Right hindlimb (tissue), 1 donor: ENCODE measurements at regions not wholly inside any gene's neighbourhood (a gene's known extent, or its start where the extent isn't known, plus 50 kb on each side); places are given as distances from the start of the nearest gene placed in this dataset.
A peak's percentile ranks its signal among the peaks of the same experiment; 100 is the strongest.

Source experiments
- DNase-seq: peaks from one replicate; pipeline ENCODE4 v3.0.0-alpha.2; 2018

DNA sequence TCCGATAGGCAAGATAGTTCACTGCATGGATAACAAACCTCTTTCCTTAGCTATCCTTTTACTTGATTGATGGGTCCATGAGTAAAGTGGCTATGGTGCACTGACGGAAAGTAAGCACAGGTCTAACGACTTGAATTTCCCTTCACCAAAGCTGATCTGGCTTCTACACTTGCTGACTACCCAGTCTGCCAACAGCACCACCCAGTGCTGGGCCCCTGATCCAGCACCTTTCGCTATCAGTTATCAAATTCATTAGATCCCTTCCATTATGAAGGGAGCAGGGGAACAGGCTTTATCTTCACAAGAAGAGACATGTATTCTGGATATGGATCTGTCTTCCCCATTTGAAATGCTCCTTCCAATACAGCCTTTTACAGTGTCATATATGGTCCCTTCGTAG, 855.9 kb downstream of the GRID1 start:
- no peak for DNase-seq

DNA sequence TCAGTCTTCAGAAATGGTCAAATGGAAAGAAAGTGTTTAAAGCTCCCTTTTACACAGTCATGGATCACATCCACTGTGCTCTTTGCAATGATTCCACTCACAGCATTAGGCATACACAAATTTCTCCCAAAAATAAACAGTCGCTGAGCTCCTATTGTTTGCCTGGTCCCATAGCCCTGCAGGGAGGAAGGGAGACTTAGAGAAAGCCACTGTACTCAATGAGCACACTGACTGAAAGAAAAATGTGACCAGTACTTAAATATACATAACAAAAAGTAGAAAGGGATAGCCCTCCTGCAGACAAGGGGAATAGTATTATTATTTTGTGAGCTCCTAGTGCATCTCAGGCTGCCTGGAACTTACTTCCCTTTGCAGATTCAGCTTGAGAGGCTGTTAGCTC, 853.2 kb downstream of the GRID1 start:
- DNase-seq = no peak

DNA sequence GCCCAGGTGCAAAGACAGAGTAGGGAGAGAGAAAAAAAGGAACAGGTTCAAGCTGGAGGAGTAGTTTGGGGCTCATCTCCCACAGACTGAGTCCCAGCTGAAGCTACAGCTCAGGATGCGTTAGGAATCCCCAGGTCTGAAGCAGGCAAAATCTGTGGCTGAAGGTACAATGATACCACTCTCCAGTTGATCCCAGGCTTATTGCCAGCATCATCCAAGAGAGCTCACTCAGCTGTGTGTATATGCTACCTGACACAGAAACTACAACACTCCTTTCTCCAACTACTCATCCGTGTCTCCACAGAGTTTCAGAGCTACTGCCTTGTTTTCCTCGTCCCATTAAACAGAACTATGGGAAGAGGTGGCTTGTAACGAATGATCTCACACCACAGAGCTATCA, 851.3 kb downstream of the GRID1 start:
- no peak for DNase-seq

DNA sequence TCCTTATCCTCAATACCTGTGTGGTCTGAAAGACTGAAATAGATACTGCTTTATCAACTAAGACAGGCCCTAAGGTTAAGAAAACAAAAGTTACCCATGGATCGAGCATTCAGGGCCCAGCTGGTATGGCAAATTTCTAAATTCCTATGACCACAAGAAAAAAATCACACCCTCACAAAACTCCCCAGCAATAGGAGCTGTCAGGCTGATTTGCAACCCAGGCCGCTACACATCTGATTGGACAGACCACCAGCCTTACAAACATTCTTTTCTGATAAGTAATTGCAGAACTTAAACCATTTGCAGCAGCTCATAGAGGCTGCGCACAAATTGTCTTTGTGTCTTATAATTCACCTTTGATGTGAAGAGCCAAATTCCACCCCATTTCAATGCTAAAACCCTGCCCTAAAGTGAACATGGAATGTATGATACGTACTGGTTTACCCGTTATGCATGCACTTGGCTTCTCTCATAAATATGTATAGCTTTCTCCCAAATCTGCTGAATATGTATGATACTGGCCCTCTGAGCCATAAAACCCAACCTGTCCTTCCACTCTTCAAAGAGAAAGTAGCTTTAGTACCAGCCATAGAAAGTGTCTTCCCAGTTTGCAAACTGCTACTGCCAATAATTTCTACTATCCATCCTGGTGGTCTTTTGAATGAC, 842.5 kb downstream of the GRID1 start:
- DNase-seq = no peak

DNA sequence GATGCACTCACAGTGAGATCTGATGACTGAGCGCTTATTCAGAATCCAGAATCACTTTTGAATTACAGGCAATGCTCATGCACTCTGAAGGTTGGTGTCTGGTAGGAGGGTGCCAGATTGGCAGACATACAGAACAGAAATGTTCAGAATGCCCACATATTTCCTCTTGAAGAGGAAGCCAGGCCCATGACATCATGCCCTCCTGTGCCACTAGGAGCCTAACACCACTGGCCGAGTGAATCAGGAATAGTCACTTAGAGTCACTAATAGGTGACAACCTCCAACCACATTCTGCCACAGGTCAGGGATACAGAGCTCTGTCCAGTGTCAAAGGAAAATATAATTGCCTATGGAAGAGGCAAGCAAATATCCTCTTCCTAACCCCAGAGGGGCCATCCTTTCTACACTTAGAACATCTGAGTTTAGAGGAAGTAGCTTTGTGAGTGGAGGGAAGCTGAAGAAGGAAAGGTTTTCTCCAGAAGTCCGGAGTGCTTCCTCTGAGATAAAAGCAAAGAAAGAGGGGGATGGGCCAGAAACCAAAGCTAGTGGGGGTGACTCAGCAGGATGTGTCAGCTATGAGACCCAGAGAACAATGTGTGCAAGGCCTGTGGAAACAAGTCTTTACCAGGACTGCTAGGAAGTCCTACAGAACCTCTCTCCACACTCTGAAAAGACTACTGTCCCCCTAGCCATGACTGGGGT, 838.8 kb downstream of the GRID1 start:
- DNase-seq = no peak

DNA sequence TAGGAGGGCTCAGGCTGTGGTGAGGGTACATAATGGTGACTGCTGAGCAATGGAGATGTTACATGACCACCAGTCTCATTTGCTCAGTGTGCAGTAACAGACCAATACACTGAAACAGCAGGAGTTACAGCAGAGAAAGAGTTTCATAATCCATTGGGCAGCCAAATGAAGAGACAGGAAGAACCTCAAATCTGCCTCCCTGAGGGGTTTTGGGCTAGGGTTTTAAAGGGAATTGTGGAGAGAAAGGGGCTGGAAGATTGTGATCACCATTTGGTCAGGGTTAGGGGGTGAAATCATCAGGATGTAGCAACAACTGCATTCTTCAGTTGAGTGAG, 838.3 kb downstream of the GRID1 start:
- no peak for DNase-seq

DNA sequence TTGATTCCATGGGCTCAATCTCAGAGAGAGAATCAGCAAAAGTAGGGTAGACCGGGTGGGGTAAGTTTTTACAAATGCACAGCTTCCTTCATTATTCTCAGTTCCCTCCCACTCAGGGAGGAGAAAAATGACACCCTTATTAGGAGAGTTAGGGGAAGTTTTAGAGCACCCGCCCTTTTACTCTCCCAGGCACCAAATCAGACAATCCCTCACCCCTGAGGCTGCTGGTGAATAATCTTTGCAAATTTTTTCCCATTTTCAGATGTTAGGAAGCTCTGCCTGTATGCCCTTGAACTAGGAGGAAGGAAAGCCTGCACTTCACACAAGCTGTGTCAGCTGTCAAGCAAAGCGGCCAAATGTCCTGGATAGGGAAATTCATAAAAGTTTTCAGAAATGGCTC, 834.9 kb downstream of the GRID1 start:
- no peak for DNase-seq

DNA sequence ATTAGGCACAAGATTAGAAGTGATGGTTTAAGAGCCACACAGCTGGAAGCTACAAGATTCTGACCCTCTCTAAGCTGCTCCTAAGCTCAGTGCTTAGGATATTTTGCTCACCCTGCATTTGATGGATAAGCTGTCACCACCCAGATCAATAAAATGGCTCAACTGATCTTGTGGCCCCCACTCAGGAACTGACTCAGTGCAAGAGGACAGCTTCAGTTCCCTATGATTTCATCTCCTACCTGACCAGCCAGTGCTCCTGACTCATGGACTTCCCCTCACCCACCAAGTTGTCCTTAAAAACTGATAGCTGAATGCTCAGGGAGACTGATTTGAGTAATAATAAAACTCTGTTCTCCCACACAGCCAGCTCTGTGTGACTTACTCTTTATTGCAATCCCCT, 833.8 kb downstream of the GRID1 start:
- DNase-seq = no peak

DNA sequence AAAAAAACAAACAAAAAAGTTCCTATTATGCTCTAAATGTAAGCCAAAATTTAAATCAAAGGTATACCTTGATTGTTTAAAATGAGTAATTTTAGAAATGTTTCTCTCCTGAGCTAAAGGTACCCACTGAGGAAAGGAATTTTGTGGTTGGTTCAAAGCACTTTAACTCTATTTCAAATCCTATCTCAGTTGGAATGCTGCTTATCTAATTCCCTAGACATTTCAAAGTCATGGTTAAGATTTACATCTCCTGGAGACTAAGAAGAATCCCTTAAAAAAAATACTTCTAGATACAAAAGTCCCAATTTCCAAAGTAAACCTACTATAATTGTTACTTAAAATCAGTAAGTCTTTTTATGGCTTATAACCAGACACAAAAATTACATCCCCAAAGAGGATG, 830.7 kb downstream of the GRID1 start:
- no peak for DNase-seq

DNA sequence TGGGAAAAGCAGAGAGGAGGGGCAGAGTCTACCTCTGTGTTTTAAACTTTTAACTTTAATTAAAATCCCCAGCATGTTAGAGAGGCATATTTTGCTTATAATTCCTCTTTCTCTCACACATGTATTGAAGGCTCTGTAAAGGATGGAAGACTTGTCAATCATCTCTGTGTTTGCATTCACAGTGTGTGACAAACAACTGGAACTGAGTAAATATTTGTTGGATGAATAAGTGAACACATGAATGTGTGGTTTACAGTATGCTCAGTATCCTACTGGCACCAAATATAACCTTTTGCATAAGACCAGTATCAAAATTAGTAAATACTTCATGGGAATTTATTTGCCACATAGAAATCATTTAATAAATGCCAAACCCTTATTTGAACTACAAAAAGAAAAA, 829.0 kb downstream of the GRID1 start:
- DNase-seq = no peak

DNA sequence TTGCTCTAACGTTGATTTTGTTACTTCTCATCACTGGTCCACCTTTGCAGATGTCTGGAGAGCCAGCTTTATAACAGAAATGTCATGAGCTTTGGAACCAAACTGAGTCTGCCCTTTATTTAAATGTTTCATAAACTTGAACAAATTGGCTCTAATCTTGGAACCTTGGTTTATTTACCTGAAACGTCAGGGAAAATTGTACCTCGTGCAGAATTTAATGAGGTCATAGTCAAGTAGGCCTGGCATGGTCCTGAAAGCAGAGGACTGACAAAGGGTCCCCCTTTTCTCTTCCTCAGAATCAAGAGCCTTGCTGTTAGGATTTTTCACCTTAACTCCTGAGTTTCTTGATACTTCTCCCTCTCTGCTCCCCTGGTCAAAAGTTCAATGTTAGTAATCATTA, 828.0 kb downstream of the GRID1 start:
- DNase-seq = no peak

DNA sequence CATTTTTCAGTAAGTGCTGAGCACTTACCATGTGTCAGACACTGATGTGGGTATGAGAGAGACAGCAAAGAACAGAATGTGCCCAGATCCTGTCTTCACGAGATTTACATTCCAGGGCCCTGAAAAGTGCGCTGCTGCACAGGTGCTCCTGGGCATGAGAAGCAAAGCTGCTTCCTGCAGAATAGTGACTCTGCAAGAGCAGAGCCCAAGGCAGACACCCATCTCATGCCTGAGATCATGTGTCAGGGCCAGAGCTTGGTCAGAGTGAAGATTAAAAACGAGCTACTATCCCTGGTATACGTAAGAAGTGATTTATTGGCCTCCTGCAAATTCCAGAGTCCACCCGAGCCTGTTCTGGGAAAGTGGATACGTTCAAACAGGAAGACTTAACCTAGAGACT, 824.4 kb downstream of the GRID1 start:
- no peak for DNase-seq

DNA sequence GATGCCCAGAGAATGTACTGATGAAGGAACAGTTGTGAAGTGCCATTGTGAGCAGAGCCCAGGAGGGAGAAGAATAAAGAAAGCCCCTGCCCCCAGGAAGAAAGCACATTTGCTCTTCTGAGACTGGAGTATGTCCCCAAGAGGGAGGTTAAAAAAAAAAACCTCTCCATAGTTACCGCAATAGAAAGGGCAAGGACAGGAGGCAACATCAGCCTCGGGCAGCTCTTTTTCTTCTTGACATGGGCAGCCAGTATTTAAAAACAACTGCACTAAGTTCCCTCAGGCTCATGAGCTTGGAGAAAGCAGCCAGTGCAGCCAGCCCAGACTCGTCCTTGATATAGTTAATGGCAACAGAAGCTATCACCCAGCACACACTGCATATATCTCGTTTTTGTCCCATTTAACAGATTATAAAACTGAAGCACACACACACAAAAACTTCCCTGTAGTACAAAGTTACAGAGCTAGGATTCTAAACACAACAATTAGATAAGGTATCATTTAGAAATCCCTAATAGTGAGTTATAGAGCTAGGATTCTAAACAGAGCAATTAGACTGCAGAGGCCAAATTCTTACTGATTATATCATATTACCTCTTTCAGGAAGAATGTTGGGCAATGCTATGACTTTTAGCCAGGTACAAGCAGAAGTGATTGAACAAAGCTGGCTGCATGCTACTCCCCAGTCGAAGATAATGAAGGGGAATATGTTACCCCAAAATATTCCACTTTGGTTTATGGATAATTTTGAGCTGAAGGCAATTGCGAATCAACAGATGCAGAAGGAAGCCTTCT, 823.5 kb downstream of the GRID1 start:
- DNase-seq = no peak

DNA sequence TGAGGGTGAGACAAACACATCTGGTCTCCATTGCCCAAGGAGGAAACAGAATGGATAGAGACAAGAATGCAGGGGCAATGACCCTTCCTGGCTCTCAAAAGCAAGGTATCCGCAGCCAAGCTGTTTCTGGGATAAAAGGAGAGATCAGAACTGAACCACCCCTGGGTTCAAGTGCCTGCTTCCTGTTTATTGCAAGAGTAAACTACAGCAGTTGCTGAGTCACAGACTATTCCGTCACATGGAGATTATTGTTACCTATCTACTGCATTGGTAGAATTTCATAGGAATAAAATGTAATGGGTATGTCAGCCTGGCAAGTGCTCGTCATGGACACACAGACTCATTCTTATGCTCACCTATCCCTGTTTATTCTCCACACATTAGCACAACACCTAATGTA, 821.6 kb downstream of the GRID1 start:
- no peak for DNase-seq

DNA sequence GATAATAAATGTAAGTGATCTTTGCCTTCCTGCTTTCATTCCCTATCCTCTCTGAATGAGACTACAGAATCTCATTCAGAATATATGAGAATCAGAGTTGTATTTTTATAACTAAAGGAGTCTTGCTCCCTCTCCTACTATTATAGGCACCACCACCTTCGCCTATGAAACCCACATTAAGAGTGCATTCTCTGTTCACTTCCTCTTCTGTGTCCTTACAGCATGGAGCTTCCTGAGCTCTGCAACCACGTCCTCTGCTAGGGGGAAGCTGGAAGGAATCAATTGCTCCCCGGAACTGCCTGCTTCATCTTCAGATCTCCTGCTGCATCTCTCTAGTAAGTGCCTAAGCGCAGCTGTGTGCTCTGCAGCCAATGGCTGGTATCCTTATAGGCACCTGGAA, 820.7 kb downstream of the GRID1 start:
- DNase-seq = no peak

DNA sequence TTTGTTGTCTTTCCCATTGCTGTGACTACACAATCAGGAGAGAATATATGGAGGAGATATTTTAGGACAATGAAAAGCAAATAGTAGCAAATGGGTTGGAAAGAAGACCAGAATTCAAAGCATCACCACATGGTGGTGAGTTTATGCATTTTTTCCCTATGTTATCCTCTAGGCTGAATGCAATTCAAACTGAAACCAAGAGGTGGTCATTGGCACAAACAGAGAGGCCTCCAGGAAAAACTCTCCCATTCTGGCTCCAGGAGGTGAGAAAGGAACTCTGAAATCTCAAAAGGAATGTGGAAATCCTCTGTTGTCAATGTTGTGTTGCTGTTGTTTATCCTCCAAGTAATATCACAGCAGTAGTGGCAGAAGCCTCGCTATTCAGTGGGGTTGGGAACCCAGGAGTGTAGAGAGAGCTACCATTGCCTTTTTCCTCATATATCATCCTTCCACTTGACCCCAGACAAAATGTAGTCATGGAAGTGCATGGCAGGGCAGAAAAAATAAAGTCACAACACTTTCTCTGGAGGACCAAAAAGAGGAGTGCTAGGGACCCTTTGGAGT, 819.1 kb downstream of the GRID1 start:
- no peak for DNase-seq

DNA sequence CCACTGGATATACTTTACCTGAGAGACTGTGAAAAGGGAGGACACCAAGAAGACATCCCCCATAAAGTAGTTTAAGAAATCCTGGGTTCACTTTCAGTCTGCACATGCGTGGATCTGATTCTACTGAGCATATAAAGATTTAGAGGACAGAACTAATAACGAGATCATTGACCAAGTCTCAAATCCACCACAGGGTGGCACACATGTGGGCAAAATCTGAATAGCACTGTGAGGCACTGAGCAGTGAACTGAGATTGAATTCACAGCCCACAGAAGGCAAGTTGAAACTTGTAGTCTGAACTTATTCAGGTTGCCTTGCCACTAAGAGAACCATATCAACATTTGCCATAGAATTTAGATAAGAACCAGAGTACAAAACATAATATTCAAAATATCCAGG, 818.6 kb downstream of the GRID1 start:
- peak; percentile 41 for DNase-seq
